SK-N-DZ (cell line): ENCODE measurements at regions not wholly inside any gene's neighbourhood (a gene's known extent, or its start where the extent isn't known, plus 50 kb on each side); places are given as distances from the start of the nearest gene placed in this dataset.
"Not testable (repeated sequence)": the region's sequence is repeated elsewhere in the genome, so short reads cannot be mapped to it uniquely, and the experiment has no call there.

Experiments
- DNase-seq: peaks from one replicate; pipeline ENCODE4 v3.0.0-alpha.2; 2015; ENCODE audit warnings: low spot score

- no peak for DNase-seq
Measured at GRCh38 chr2:71959494-71959893, 188.2 kb downstream of the CYP26B1 start.

GRCh38 chr2:71958426-71958825 lies 189.2 kb downstream of the CYP26B1 start:
- not testable (repeated sequence) for DNase-seq

GRCh38 chr2:71952572-71953188 lies 195.0 kb downstream of the CYP26B1 start:
- DNase-seq, result no peak

GRCh38 chr2:71951718-71952404 lies 195.8 kb downstream of the CYP26B1 start:
- no peak for DNase-seq

- DNase-seq, result no peak
Measured at GRCh38 chr2:71951083-71951468, 196.6 kb downstream of the CYP26B1 start.

- DNase-seq, result no peak
Measured at GRCh38 chr2:71950256-71951082, 197.2 kb downstream of the CYP26B1 start.

GRCh38 chr2:71949537-71949798 lies 198.2 kb downstream of the CYP26B1 start:
- DNase-seq, result no peak

- DNase-seq, result no peak
Measured at GRCh38 chr2:71948781-71949536, 198.7 kb downstream of the CYP26B1 start.

GRCh38 chr2:71947809-71948208 lies 199.9 kb downstream of the CYP26B1 start:
- DNase-seq, result no peak

GRCh38 chr2:71945603-71945959 lies 202.1 kb downstream of the CYP26B1 start:
- no peak for DNase-seq

GRCh38 chr2:71944806-71945602 lies 202.7 kb downstream of the CYP26B1 start:
- no peak for DNase-seq

- DNase-seq, result no peak
Measured at GRCh38 chr2:71944183-71944550, 203.5 kb downstream of the CYP26B1 start.

GRCh38 chr2:71943238-71944182 lies 204.2 kb downstream of the CYP26B1 start:
- no peak for DNase-seq

- DNase-seq, result no peak
Measured at GRCh38 chr2:71941726-71942525, 205.7 kb downstream of the CYP26B1 start.

GRCh38 chr2:71940695-71941094 lies 207.0 kb downstream of the CYP26B1 start:
- no peak for DNase-seq

GRCh38 chr2:71939588-71940535 lies 207.8 kb downstream of the CYP26B1 start:
- no peak for DNase-seq

GRCh38 chr2:71938659-71939587 lies 208.7 kb downstream of the CYP26B1 start:
- DNase-seq, result no peak
